ENCODE measurements at regions not wholly inside any gene's neighbourhood (a gene's known extent, or its start where the extent isn't known, plus 50 kb on each side); places are given as distances from the start of the nearest gene placed in this dataset.

DNA sequence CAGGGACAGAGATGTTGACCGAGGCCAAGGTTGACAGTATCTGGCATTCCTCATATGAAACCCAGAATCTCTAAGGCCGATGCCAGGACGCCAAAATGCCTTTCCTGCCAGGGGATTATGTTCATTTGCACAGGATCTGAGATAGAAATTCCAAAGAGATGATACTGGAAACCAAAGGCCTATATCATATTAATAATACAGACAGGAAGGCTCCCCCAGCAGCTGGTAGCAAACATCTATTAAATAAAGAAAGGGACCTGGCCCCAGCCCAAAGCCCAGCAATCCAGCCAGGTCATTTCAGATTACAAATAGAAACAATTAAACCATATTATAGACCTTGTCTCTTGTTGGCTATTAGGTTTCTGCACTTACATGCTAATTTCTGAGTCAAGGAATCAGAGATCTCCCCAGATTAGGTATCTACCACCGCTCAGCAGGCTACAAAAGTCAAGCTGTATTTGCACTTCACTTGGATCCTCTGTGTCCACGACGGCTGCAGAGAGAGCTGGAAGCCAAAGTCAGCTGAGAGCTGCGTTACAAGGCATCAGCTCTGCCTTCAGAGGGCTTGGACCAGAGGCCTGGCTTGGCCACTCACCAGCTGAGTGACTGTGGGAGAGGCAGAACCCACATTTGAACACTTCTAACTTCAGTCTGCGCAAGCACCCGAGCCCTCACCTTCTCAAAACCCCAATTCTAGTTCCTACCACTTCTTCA lies 269.3 kb upstream of the SIX2 start:
- H3K36me3 ChIP-seq (ENCODE audit: control insufficient read depth, insufficient read depth, low read length): no peaks in the 10 kb centered on the region
- H3K27me3 ChIP-seq (ENCODE audit: control insufficient read depth, insufficient read depth, low read length): no peaks in the 10 kb centered on the region
- DNase-seq (ENCODE audit: low read depth in 4 of 6, low spot score in 6 of 6): no peak
- 64% methylated on average over 4 of the region's 9 CpGs for WGBS (ENCODE audit: insufficient coverage)
- peaks cover 9% of the 10 kb centered on the region for H3K4me1 ChIP-seq (ENCODE audit: control insufficient read depth, insufficient read depth, low read length)
- no peaks in the 10 kb centered on the region for H3K9me3 ChIP-seq (ENCODE audit: control insufficient read depth, insufficient read depth, low read length)
- H3K27ac ChIP-seq (ENCODE audit: low read depth, low read length): no peak overlapping the region
- H3K4me3 ChIP-seq (ENCODE audit: low read depth, low read length): no peak overlapping the region

DNA sequence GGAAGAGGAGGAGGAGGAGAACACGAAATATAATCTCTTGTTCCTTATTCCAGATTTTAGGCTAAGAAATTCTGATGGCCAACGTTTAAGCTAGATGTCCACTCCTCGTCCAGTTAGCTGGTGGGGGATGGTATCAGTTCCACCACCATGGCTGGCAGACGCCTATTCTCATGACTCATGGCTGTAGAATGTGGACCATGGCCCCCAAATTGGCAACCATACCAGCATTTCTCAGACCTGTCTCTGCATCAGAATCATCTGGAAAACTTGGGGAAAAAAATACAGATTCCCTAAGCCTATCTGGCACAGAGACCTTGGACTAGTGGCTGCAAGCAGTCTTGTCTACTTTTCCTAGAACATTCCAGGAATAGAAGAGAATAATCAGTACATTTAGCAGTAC lies 267.7 kb upstream of the SIX2 start:
- H3K9me3 ChIP-seq (ENCODE audit: control insufficient read depth, insufficient read depth, low read length): no peaks in the 10 kb centered on the region
- H3K36me3 ChIP-seq (ENCODE audit: control insufficient read depth, insufficient read depth, low read length): no peaks in the 10 kb centered on the region
- no peak for DNase-seq (ENCODE audit: low read depth in 4 of 6, low spot score in 6 of 6)
- peaks cover 2% of the 10 kb centered on the region for H3K27me3 ChIP-seq (ENCODE audit: control insufficient read depth, insufficient read depth, low read length)
- H3K4me1 ChIP-seq (ENCODE audit: control insufficient read depth, insufficient read depth, low read length): peaks cover 9% of the 10 kb centered on the region
- no peak overlapping the region for H3K4me3 ChIP-seq (ENCODE audit: low read depth, low read length)
- H3K27ac ChIP-seq (ENCODE audit: low read depth, low read length): no peak overlapping the region
- WGBS (ENCODE audit: insufficient coverage): 90% methylated on average over 4 of the region's 4 CpGs

DNA sequence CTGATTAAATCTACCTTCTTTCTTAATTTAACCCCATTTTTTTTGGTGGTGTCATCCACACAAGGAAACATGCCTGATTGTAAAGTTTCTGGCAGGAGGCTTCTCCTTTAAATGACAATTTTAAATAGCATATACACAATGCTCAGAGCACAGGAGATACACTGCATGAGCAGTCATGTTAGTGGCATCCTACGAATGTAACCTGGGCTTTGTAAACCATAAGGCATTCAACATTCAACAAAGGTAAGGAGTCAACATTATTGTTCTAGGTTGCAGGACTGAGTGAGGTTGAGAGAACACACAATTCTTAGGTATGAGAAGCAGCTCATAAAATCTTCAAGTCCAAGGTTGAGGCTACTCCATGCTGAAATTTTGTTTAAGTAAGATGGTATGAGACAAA lies 266.6 kb upstream of the SIX2 start:
- Histone ChIP-seq H3K36me3 (ENCODE audit: control insufficient read depth, insufficient read depth, low read length) (no peaks in the 10 kb centered on the region), H3K4me3 (ENCODE audit: low read depth, low read length) (no peak overlapping the region), H3K4me1 (ENCODE audit: control insufficient read depth, insufficient read depth, low read length) (peaks cover 9% of the 10 kb centered on the region), H3K27me3 (ENCODE audit: control insufficient read depth, insufficient read depth, low read length) (peaks cover 2% of the 10 kb centered on the region), H3K9me3 (ENCODE audit: control insufficient read depth, insufficient read depth, low read length) (no peaks in the 10 kb centered on the region), H3K27ac (ENCODE audit: low read depth, low read length) (no peak overlapping the region)
- WGBS (ENCODE audit: insufficient coverage): 100% methylated on average over 1 of the region's 1 CpG
- no peak for DNase-seq (ENCODE audit: low read depth in 4 of 6, low spot score in 6 of 6)

- no peaks in the 10 kb centered on the region for H3K36me3 ChIP-seq (ENCODE audit: control insufficient read depth, insufficient read depth, low read length)
- no peaks in the 10 kb centered on the region for H3K9me3 ChIP-seq (ENCODE audit: control insufficient read depth, insufficient read depth, low read length)
- H3K4me1 ChIP-seq (ENCODE audit: control insufficient read depth, insufficient read depth, low read length): peaks cover 9% of the 10 kb centered on the region
- peaks cover 2% of the 10 kb centered on the region for H3K27me3 ChIP-seq (ENCODE audit: control insufficient read depth, insufficient read depth, low read length)
- 89% methylated on average over 4 of the region's 4 CpGs for WGBS (ENCODE audit: insufficient coverage)
- no peak for DNase-seq (ENCODE audit: low read depth in 4 of 6, low spot score in 6 of 6)
- no peak overlapping the region for H3K27ac ChIP-seq (ENCODE audit: low read depth, low read length)
- H3K4me3 ChIP-seq (ENCODE audit: low read depth, low read length): no peak overlapping the region
Measured at GRCh38 chr2:45275242-45275805, 266.1 kb upstream of the SIX2 start.

DNA sequence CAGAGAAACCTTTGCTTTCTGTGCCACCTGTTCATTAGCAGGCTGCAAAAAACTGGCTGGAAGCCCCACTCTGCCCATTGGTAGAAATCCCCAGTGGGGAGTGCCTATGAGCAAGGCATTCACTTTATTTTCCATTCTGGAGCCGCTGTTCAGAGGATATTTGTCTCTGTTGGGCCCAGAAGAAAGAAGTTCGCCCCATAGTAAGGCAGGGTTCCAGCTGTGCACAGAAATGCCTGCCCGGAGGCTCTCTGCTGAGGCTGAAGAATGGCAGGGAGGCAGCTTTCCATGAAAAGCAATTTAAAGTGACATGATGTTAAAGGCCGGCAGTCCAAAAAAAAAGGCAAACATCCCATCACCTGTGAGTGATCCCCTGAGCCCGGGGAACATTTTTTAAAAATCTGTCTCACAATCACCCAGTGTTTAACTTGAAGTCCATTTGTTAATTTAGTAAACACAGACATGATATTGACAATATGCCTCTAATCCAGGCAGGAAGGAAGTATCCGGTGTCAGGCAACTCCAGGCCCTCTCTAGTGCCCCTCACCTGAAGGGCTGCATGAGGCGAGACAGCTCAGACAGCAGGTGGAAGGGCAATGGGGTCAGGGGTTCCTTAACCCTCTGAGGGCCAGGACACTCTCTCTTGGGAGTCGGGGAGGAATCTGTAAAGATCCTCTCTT lies 265.1 kb upstream of the SIX2 start:
- no peaks in the 10 kb centered on the region for H3K9me3 ChIP-seq (ENCODE audit: control insufficient read depth, insufficient read depth, low read length)
- H3K36me3 ChIP-seq (ENCODE audit: control insufficient read depth, insufficient read depth, low read length): no peaks in the 10 kb centered on the region
- peaks cover 2% of the 10 kb centered on the region for H3K27me3 ChIP-seq (ENCODE audit: control insufficient read depth, insufficient read depth, low read length)
- DNase-seq (ENCODE audit: low read depth in 4 of 6, low spot score in 6 of 6): peak in 2 of 6 donors; percentile 68 to 70
- H3K4me3 ChIP-seq (ENCODE audit: low read depth, low read length): no peak overlapping the region
- WGBS (ENCODE audit: insufficient coverage): 26% methylated on average over 4 of the region's 8 CpGs
- no peak overlapping the region for H3K27ac ChIP-seq (ENCODE audit: low read depth, low read length)
- peaks cover 9% of the 10 kb centered on the region for H3K4me1 ChIP-seq (ENCODE audit: control insufficient read depth, insufficient read depth, low read length)

DNA sequence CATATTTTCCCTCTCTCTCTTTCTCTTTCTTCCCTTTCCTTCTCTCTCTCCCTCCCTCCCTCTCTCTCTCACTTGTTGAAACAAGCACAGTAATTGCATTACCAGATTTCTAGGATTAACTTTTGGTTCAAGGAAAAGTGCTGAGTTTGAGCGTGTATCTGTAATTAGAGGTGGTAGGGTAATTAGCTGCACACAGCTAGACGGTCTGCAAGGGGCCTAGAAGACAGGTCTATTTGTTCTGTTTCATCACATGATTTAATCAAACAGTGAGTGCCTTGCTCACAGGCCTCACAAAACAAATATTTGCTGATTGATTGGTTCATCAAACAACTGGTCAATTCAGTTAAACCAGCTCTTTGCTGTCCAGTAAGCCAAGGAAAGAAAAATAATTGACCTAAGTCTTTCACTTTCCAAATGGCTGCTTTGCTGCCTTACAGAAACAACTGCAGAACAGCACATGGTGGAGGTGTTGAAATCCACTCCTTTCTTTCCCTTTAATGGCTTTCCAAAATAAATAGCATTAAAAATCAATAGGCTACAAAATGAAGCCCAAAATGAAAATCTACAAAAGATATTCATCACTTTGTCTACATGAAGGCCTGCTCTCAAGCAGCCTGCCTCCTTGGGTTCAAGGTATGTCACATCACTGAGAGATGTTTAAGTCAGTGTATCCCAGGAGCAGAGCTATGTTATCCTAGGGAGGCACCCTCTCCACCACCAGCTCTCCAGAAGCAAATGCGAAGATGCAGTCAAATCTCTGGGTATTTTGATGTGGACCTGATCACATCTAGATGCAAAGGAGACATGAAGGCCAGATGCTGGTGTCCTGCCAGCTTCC lies 264.4 kb upstream of the SIX2 start:
- WGBS (ENCODE audit: insufficient coverage): 40% methylated on average over 2 of the region's 3 CpGs
- H3K36me3 ChIP-seq (ENCODE audit: control insufficient read depth, insufficient read depth, low read length): no peaks in the 10 kb centered on the region
- H3K9me3 ChIP-seq (ENCODE audit: control insufficient read depth, insufficient read depth, low read length): no peaks in the 10 kb centered on the region
- no peak overlapping the region for H3K27ac ChIP-seq (ENCODE audit: low read depth, low read length)
- peak in 1 of 6 donors; percentile 37 for DNase-seq (ENCODE audit: low read depth in 4 of 6, low spot score in 6 of 6)
- H3K4me3 ChIP-seq (ENCODE audit: low read depth, low read length): no peak overlapping the region
- peaks cover 9% of the 10 kb centered on the region for H3K4me1 ChIP-seq (ENCODE audit: control insufficient read depth, insufficient read depth, low read length)
- H3K27me3 ChIP-seq (ENCODE audit: control insufficient read depth, insufficient read depth, low read length): peaks cover 2% of the 10 kb centered on the region

- Histone ChIP-seq H3K27ac (ENCODE audit: low read depth, low read length) (no peak overlapping the region), H3K36me3 (ENCODE audit: control insufficient read depth, insufficient read depth, low read length) (no peaks in the 10 kb centered on the region), H3K27me3 (ENCODE audit: control insufficient read depth, insufficient read depth, low read length) (peaks cover 2% of the 10 kb centered on the region), H3K4me1 (ENCODE audit: control insufficient read depth, insufficient read depth, low read length) (peaks cover 9% of the 10 kb centered on the region), H3K4me3 (ENCODE audit: low read depth, low read length) (no peak overlapping the region), H3K9me3 (ENCODE audit: control insufficient read depth, insufficient read depth, low read length) (no peaks in the 10 kb centered on the region)
- WGBS (ENCODE audit: insufficient coverage): 100% methylated on average over 1 of the region's 2 CpGs
- no peak for DNase-seq (ENCODE audit: low read depth in 4 of 6, low spot score in 6 of 6)
Measured at GRCh38 chr2:45272549-45273265, 263.5 kb upstream of the SIX2 start.

GRCh38 chr2:45269149-45269793 lies 260.0 kb upstream of the SIX2 start:
- Histone ChIP-seq H3K27ac (ENCODE audit: low read depth, low read length) (no peak overlapping the region), H3K36me3 (ENCODE audit: control insufficient read depth, insufficient read depth, low read length) (no peaks in the 10 kb centered on the region), H3K27me3 (ENCODE audit: control insufficient read depth, insufficient read depth, low read length) (peaks cover 2% of the 10 kb centered on the region), H3K4me1 (ENCODE audit: control insufficient read depth, insufficient read depth, low read length) (peaks cover 4% of the 10 kb centered on the region), H3K4me3 (ENCODE audit: low read depth, low read length) (no peak overlapping the region), H3K9me3 (ENCODE audit: control insufficient read depth, insufficient read depth, low read length) (no peaks in the 10 kb centered on the region)
- 79% methylated on average over 5 of the region's 7 CpGs for WGBS (ENCODE audit: insufficient coverage)
- DNase-seq (ENCODE audit: low read depth in 4 of 6, low spot score in 6 of 6): no peak

GRCh38 chr2:45268631-45269030 lies 259.4 kb upstream of the SIX2 start:
- H3K4me1 ChIP-seq (ENCODE audit: control insufficient read depth, insufficient read depth, low read length): no peaks in the 10 kb centered on the region
- H3K27me3 ChIP-seq (ENCODE audit: control insufficient read depth, insufficient read depth, low read length): peaks cover 5% of the 10 kb centered on the region
- H3K9me3 ChIP-seq (ENCODE audit: control insufficient read depth, insufficient read depth, low read length): no peaks in the 10 kb centered on the region
- 63% methylated on average over 2 of the region's 3 CpGs for WGBS (ENCODE audit: insufficient coverage)
- no peaks in the 10 kb centered on the region for H3K36me3 ChIP-seq (ENCODE audit: control insufficient read depth, insufficient read depth, low read length)
- H3K4me3 ChIP-seq (ENCODE audit: low read depth, low read length): no peak overlapping the region
- H3K27ac ChIP-seq (ENCODE audit: low read depth, low read length): no peak overlapping the region
- DNase-seq (ENCODE audit: low read depth in 4 of 6, low spot score in 6 of 6): peak in 1 of 6 donors; percentile 46
